ENCODE measurements at regions not wholly inside any gene's neighbourhood (a gene's known extent, or its start where the extent isn't known, plus 50 kb on each side); places are given as distances from the start of the nearest gene placed in this dataset.

- H3K4me3 ChIP-seq (ENCODE audit: control insufficient read depth, low read depth, low read length): no peak overlapping the region
- no peak for DNase-seq (ENCODE audit: low read depth)
- TF ChIP-seq CTCF (conservative IDR thresholded peaks at IDR 0.05; ENCODE audit: control insufficient read depth, insufficient read depth, low read depth, low read length): no peak
These were observed 1743.9 kb downstream of the RPA4 start for GRCh38 chrX:98627645-98628044.

GRCh38 chrX:98637451-98637850 is 1753.7 kb downstream of the RPA4 start:
- DNase-seq (ENCODE audit: low read depth): no peak
- TF ChIP-seq CTCF (conservative IDR thresholded peaks at IDR 0.05; ENCODE audit: control insufficient read depth, insufficient read depth, low read depth, low read length): no peak
- no peak overlapping the region for H3K4me3 ChIP-seq (ENCODE audit: control insufficient read depth, low read depth, low read length)

GRCh38 chrX:98646351-98646750 is 1762.6 kb downstream of the RPA4 start:
- no peak for TF ChIP-seq CTCF (conservative IDR thresholded peaks at IDR 0.05; ENCODE audit: control insufficient read depth, insufficient read depth, low read depth, low read length)
- H3K4me3 ChIP-seq (ENCODE audit: control insufficient read depth, low read depth, low read length): no peak overlapping the region
- no peak for DNase-seq (ENCODE audit: low read depth)

GRCh38 chrX:98654565-98654964 is 1755.5 kb downstream of the PCDH19 start:
- no peak for DNase-seq (ENCODE audit: low read depth)
- TF ChIP-seq CTCF (conservative IDR thresholded peaks at IDR 0.05; ENCODE audit: control insufficient read depth, insufficient read depth, low read depth, low read length): no peak
- H3K4me3 ChIP-seq (ENCODE audit: control insufficient read depth, low read depth, low read length): no peak overlapping the region
